DMS79 treated with DMSO at 0.1 percent for 48 hours (cell line): ENCODE measurements at regions not wholly inside any gene's neighbourhood (a gene's known extent, or its start where the extent isn't known, plus 50 kb on each side); places are given as distances from the start of the nearest gene placed in this dataset.

ENCODE experiments used
- DNase-seq: peaks from one replicate; lab custom pipeline; 2025; lab: John Stamatoyannopoulos, UW

- DNase-seq, result no peak
These were observed 83.1 kb upstream of the PHACTR2 start for GRCh38 chr6:143594647-143595046.

- DNase-seq, result no peak
These were observed 80.8 kb upstream of the FUCA2 start for GRCh38 chr6:143592335-143592734.

GRCh38 chr6:143591441-143591840 lies 79.9 kb upstream of the FUCA2 start:
- no peak for DNase-seq

GRCh38 chr6:143589162-143589561 lies 77.6 kb upstream of the FUCA2 start:
- DNase-seq, result no peak

GRCh38 chr6:143586557-143586956 lies 75.0 kb upstream of the FUCA2 start:
- no peak for DNase-seq

GRCh38 chr6:143585716-143586115 lies 74.2 kb upstream of the FUCA2 start:
- DNase-seq, result no peak

- DNase-seq, result no peak
These were observed 73.7 kb upstream of the FUCA2 start for GRCh38 chr6:143585241-143585640.

- no peak for DNase-seq
These were observed 72.2 kb upstream of the FUCA2 start for GRCh38 chr6:143583542-143584327.

- no peak for DNase-seq
These were observed 70.4 kb upstream of the FUCA2 start for GRCh38 chr6:143581835-143582480.

- DNase-seq, result no peak
These were observed 68.2 kb upstream of the FUCA2 start for GRCh38 chr6:143579703-143580102.

GRCh38 chr6:143578054-143578453 lies 66.5 kb upstream of the FUCA2 start:
- no peak for DNase-seq

- no peak for DNase-seq
These were observed 64.4 kb upstream of the FUCA2 start for GRCh38 chr6:143575901-143576426.

GRCh38 chr6:143575440-143575839 lies 63.9 kb upstream of the FUCA2 start:
- peak; percentile 68 for DNase-seq

- DNase-seq, result no peak
These were observed 58.8 kb upstream of the FUCA2 start for GRCh38 chr6:143570147-143570853.

GRCh38 chr6:143569040-143569439 lies 57.5 kb upstream of the FUCA2 start:
- DNase-seq, result no peak

GRCh38 chr6:143564484-143565017 lies 53.0 kb upstream of the FUCA2 start:
- no peak for DNase-seq

GRCh38 chr6:143562143-143562542 lies 50.6 kb upstream of the FUCA2 start:
- no peak for DNase-seq
